ENCODE measurements at regions not wholly inside any gene's neighbourhood (a gene's known extent, or its start where the extent isn't known, plus 50 kb on each side); places are given as distances from the start of the nearest gene placed in this dataset.
A peak's percentile ranks its signal among the peaks of the same experiment; 100 is the strongest.

GRCh38 chr15:69731581-69731980 is 279.0 kb downstream of the RPLP1 start:
- DNase-seq: no peak

- DNase-seq: no peak
Observed at GRCh38 chr15:69732133-69732532, 279.5 kb downstream of the RPLP1 start.

DNA sequence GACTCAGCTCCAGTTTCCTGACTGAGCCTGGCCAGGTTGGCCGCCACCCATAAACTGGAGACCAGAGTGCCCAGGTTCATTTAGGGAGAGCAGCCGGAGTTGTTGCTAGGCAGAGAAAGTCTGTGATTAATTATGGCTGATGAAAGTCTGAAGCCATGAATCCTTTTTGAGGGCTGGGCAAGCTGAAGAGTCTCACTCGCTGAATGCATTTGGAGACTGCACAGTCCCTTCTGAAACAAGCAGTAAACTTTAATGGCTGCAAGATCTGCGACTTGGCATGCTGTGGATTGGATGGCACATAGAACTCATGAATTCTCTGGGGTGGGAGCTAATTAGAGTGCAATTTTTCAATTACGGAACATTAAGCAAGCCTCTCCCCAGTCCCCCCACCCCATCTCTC is 282.1 kb downstream of the RPLP1 start:
- no peak for DNase-seq

DNA sequence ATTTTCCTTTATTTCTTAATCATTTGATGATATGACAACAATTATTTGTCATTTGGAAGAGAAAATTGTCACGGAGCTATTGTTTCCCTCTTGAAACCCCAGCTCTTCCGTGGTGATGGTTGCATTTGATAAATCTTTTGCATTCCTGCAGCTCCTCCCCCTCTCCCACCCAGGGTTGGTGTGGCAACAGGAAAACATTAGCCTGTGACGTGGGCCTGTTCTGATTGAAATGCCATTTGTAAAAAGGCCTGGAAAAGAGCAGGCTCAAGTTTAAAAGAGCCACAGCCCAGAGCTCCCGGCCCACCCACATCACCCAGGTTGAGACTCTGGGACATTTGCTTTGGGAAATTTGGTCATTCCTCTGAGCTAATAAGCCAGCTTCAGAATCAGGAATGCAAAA is 282.5 kb downstream of the RPLP1 start:
- DNase-seq: no peak

- no peak for DNase-seq
Observed at GRCh38 chr15:69736161-69736560, 283.5 kb downstream of the RPLP1 start.

DNA sequence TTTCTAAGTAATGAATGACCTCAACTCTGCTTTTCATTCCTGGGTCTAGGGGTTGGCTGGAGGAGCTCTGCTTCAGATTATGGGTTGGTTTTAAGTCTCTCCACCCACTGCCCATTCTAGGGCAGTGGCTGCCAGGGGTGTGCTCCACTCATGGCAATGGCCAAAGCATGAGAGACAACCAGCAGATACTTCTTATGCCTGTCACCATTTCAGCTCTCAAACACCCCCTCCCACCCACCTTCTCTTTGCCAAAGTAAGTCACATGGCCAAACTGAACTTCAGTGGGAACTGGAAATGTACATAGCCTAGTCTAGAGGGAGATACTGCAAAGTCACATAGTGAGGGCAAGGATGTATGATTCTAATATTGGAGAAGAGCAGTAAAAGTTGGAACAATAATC is 285.3 kb downstream of the RPLP1 start:
- DNase-seq: no peak

DNA sequence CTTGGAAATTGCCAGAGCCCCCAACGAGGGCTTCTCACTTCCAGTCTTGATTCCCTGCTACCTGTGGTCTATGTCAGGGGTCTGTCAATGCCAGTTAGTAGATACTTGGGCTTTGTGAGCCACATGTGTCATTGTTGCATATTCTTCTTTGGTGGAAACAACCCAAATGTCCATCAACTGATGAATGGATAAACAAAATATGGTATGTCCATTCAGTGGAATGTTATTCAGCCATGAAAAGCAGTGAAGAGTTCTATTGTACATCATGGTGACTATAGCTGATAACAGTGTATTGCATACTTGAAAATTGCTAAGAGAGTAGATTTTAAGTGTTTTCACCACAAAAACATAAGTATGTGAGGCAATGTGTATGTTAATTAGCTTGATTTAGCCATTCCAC is 288.1 kb downstream of the RPLP1 start:
- DNase-seq: no peak

- no peak for DNase-seq
Observed at GRCh38 chr15:69742361-69742760, 289.7 kb downstream of the RPLP1 start.

GRCh38 chr15:69743091-69743490 is 290.5 kb downstream of the RPLP1 start:
- DNase-seq: no peak

GRCh38 chr15:69744391-69745162 is 292.0 kb downstream of the RPLP1 start:
- no peak for DNase-seq

GRCh38 chr15:69747193-69747592 is 294.6 kb downstream of the RPLP1 start:
- DNase-seq: no peak

DNA sequence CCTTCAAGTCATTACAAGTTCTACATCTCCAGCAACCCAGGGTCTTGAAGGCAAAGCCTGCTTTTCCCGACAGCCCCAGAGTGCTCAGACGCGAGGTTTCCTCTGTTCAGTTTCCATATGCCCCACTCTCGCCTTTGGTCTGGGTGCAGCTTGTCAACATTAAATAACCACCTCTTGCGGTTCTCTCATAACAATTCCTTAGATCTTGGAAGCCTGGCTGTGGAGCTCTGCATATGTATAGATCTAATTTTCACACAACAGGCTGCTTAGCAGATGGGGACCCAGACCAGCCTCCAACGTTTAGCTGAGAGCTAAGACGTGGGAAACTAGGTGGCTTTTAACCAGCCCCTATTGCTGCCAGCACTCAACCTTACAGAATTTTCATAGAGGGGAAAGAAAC is 295.5 kb downstream of the RPLP1 start:
- DNase-seq: peak in 7 of 56 donors; percentile 10 to 52 (median 16)

- DNase-seq: no peak
Observed at GRCh38 chr15:69748576-69749185, 296.1 kb downstream of the RPLP1 start.

DNA sequence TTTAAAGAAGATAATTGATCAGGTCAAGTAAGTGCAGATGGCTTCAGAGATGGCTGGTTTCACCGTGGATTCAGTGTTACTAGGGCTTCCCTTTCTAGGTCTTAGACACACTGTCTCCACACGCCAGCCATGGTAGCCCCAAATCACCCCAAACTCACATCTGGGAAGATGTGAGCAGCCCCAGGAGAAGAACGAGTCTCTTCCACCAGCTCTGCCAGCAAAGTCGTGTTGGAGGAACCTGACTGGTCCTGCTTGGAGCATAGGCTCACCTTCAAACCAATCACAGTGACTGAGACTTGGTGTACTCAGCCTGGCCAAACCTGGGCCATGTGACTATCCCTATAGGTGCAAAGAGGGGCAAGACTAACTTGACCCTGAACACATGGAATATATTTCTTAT is 296.7 kb downstream of the RPLP1 start:
- no peak for DNase-seq

- no peak for DNase-seq
Observed at GRCh38 chr15:69749797-69750196, 297.2 kb downstream of the RPLP1 start.

DNA sequence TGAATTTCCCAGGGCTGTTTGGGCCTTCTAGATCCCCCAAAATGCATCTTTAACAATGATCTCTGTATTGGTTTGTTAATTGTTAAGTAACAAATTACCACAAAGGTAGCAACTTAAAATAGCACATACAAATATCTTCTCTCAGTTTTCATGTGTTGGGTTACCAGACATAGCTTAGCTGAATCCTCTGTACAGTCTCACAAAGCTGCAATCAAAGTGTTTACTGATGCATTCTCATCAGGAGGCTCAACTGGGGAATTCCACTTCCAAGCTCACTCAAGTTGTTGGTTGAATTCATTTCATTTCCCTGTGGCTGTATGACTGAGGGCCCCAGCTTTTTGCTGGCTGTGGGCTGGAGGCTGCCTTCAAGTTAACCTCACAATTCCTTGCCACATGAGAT is 297.6 kb downstream of the RPLP1 start:
- no peak for DNase-seq

- DNase-seq: no peak
Observed at GRCh38 chr15:69751147-69751546, 298.5 kb downstream of the RPLP1 start.

- no peak for DNase-seq
Observed at GRCh38 chr15:69751566-69751965, 298.9 kb downstream of the RPLP1 start.

DNA sequence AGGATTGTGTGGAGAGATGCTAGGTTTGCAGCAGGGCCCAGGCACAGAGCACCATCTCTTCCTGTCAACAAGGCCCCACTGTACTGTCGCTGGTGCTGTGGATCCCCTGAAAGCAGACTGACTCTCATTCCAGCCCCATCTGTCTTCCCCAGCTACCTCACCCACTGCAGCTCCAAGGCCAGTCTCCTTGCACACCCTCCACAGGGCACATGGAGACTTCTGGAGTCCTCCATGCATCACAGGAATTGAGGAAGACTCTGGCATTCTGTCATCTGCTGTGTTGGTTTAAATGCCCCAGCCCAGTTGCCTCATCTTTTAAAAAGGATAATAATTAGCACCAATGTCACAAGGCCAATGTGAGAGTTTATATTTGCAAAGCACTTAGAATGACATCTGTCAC is 301.2 kb downstream of the RPLP1 start:
- DNase-seq: no peak

DNA sequence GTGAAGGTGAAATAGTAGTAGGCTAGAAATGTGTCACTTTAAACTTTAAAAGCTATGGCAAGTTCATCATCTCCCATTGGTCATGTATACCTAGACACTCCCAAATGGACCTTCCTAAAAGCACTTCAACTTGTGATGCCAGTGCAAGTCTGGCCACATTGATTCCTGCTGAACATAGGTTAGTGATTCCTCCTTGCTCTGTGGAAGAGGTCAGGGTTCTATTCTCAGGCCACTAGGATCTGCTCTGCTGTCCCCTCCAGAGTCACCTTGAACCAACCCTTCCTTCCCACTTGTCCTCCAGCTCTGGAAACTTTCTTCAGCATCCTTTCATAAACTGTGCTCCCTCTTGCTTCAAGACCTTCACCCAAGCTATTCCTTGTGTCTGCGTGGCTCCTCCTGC is 301.7 kb downstream of the RPLP1 start:
- DNase-seq: no peak

GRCh38 chr15:69755551-69756310 is 303.1 kb downstream of the RPLP1 start:
- DNase-seq: peak in 1 of 56 donors; percentile 9

- DNase-seq: no peak
Observed at GRCh38 chr15:69756440-69756839, 303.8 kb downstream of the RPLP1 start.

- no peak for DNase-seq
Observed at GRCh38 chr15:69757186-69757585, 304.6 kb downstream of the RPLP1 start.
